Fibroblast of villous mesenchyme (primary cell): ENCODE measurements at regions not wholly inside any gene's neighbourhood (a gene's known extent, or its start where the extent isn't known, plus 50 kb on each side); places are given as distances from the start of the nearest gene placed in this dataset.

Experiments
- DNase-seq: peaks from one replicate; pipeline ENCODE4 v3.0.0-alpha.2; 2010; ENCODE audit warnings: low read depth
- H3K4me3 ChIP-seq: 2 replicates; pipeline ENCODE4 v1.5.1; 2011; ENCODE audit warnings: low read depth, mild to moderate bottlenecking, low read length
- TF ChIP-seq, protein P1 (sequence below): IDR thresholded peaks from 2 replicates; pipeline ENCODE4 v1.5.1; 2012; ENCODE audit warnings: low read depth, mild to moderate bottlenecking, low read length; ENCODE audit not compliant: insufficient read depth

DNA sequence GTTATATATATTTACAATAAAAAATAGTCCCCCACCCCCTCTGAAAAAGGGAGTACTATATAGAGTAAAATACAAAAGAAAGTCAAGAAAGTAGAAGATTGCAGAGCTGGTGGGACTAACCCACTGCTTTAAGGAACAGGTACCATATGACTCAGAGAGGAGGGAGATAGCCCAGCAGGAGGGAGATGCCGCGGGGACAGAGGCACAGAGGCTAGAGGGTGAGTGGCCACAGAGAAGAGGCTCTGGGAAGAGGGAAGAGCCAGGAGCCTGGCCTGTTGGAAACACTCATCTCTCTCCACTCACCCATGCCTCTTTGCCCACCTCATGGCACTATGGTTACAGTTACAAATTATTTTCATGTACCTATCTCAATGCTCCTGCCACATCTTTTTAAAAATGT, 53.6 kb upstream of the LYVE1 start:
- H3K4me3 ChIP-seq, result no peak overlapping the region
- no peak for DNase-seq
- TF ChIP-seq, protein P1, sequence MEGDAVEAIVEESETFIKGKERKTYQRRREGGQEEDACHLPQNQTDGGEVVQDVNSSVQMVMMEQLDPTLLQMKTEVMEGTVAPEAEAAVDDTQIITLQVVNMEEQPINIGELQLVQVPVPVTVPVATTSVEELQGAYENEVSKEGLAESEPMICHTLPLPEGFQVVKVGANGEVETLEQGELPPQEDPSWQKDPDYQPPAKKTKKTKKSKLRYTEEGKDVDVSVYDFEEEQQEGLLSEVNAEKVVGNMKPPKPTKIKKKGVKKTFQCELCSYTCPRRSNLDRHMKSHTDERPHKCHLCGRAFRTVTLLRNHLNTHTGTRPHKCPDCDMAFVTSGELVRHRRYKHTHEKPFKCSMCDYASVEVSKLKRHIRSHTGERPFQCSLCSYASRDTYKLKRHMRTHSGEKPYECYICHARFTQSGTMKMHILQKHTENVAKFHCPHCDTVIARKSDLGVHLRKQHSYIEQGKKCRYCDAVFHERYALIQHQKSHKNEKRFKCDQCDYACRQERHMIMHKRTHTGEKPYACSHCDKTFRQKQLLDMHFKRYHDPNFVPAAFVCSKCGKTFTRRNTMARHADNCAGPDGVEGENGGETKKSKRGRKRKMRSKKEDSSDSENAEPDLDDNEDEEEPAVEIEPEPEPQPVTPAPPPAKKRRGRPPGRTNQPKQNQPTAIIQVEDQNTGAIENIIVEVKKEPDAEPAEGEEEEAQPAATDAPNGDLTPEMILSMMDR, result no peak

- H3K4me3 ChIP-seq, result no peak overlapping the region
- TF ChIP-seq, protein P1, result no peak
- DNase-seq, result no peak
Observed at GRCh38 chr11:10619131-10619680, 50.7 kb upstream of the LYVE1 start.

GRCh38 chr11:10618490-10618889, 50.0 kb upstream of the LYVE1 start:
- no peak overlapping the region for H3K4me3 ChIP-seq
- no peak for DNase-seq
- TF ChIP-seq, protein P1, result no peak
